ENCODE measurements at regions not wholly inside any gene's neighbourhood (a gene's known extent, or its start where the extent isn't known, plus 50 kb on each side); places are given as distances from the start of the nearest gene placed in this dataset.

GRCh38 chr9:109956717-109957440 lies 176.9 kb downstream of the PALM2AKAP2 start:
- TF ChIP-seq CTCF (IDR thresholded peaks at IDR 0.05) = no peak
- H3K27ac Mint-ChIP-seq = no peak overlapping the region
- intact Hi-C loops (cut with micrococcal nuclease) = no loop called here
- no peaks in the 10 kb centered on the region for H3K9me3 Mint-ChIP-seq
- ChIA-PET POLR2A (no interaction called here), CTCF (interaction anchor here (1.0 to 2.3 kb wide), 3 partner anchors 11 to 104 kb away, joined by 3 to 9 read pairs (median 3); no protein-coding TSS in a partner anchor)
- H3K4me3 Mint-ChIP-seq = no peak overlapping the region
- peaks cover 4% of the 10 kb centered on the region for H3K4me1 Mint-ChIP-seq (ENCODE audit: low read depth)
- H3K36me3 Mint-ChIP-seq (ENCODE audit: low read depth) = no peaks in the 10 kb centered on the region
- H3K27me3 Mint-ChIP-seq = no peaks in the 10 kb centered on the region
- no peak for DNase-seq
- ATAC-seq = no peak

DNA sequence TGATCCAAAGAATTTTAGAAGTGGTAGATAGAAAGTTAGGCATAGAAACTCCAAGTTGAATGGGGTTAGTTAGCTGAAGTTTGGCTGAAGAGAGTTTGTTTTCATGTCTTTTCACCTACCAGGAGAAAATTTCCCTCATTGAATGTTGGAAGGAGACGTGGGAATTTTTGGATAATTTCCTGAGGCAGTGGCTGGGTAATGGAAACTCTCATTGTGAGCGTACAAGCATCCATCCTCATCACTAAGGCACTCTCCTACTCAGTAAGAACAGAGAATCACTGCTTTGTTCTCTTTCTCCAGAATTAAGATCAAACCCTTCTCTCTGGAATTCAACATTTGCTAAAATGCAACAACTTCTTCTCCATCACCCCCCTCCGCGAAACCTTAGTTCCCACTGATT lies 179.7 kb downstream of the PALM2AKAP2 start:
- intact Hi-C loops (cut with micrococcal nuclease) = no loop called here
- Mint-ChIP-seq H3K27me3 (no peaks in the 10 kb centered on the region), H3K36me3 (ENCODE audit: low read depth) (no peaks in the 10 kb centered on the region), H3K4me3 (no peak overlapping the region), H3K4me1 (ENCODE audit: low read depth) (peaks cover 3% of the 10 kb centered on the region), H3K27ac (no peak overlapping the region), H3K9me3 (no peaks in the 10 kb centered on the region)
- no peak for ATAC-seq
- POLR2A ChIA-PET = no interaction called here
- TF ChIP-seq CTCF (IDR thresholded peaks at IDR 0.05) = no peak
- no peak for DNase-seq
- CTCF ChIA-PET = no interaction called here

- Mint-ChIP-seq H3K9me3 (no peaks in the 10 kb centered on the region), H3K27ac (no peak overlapping the region), H3K27me3 (no peaks in the 10 kb centered on the region), H3K36me3 (ENCODE audit: low read depth) (no peaks in the 10 kb centered on the region), H3K4me3 (no peak overlapping the region), H3K4me1 (ENCODE audit: low read depth) (peaks cover 3% of the 10 kb centered on the region)
- CTCF ChIA-PET = no interaction called here
- TF ChIP-seq CTCF (IDR thresholded peaks at IDR 0.05) = no peak
- no peak for ATAC-seq
- DNase-seq = no peak
- POLR2A ChIA-PET = no interaction called here
- intact Hi-C loops (cut with micrococcal nuclease) = no loop called here
Measured at GRCh38 chr9:109961626-109962025, 181.6 kb downstream of the PALM2AKAP2 start.

- H3K4me1 Mint-ChIP-seq (ENCODE audit: low read depth) = peaks cover 3% of the 10 kb centered on the region
- ATAC-seq (no peak), DNase-seq (no peak)
- H3K9me3 Mint-ChIP-seq = no peaks in the 10 kb centered on the region
- CTCF ChIA-PET = no interaction called here
- no peak overlapping the region for H3K4me3 Mint-ChIP-seq
- no peaks in the 10 kb centered on the region for H3K36me3 Mint-ChIP-seq (ENCODE audit: low read depth)
- no peak for TF ChIP-seq CTCF (IDR thresholded peaks at IDR 0.05)
- intact Hi-C loops (cut with micrococcal nuclease) = no loop called here
- H3K27ac Mint-ChIP-seq = no peak overlapping the region
- POLR2A ChIA-PET = no interaction called here
- H3K27me3 Mint-ChIP-seq = no peaks in the 10 kb centered on the region
Measured at GRCh38 chr9:109962215-109962614, 182.2 kb downstream of the PALM2AKAP2 start.

DNA sequence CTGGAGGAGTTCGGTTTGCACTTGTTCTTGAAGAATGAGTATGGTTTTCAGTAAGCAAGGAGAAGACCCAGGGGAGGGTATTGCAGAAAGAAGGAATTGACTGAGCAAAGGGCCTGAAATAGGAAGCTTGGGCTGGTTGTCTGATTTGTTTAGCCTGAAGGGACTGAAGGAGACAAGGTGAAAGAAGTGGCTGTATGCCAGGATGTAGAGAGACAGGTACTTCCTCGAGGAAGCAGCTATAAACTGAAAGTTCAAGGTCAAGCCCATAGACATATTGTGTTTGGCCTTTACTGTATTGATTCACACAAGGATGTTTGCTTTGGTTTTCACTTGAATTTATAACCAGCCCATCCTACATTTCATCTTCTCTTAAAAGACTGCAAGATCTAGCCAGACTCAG lies 183.1 kb downstream of the PALM2AKAP2 start:
- TF ChIP-seq CTCF (IDR thresholded peaks at IDR 0.05) = no peak
- H3K27ac Mint-ChIP-seq = no peak overlapping the region
- H3K4me1 Mint-ChIP-seq (ENCODE audit: low read depth) = peaks cover 10% of the 10 kb centered on the region
- no peak for DNase-seq
- intact Hi-C loops (cut with micrococcal nuclease) = no loop called here
- CTCF ChIA-PET = interaction anchor here (0.9 kb wide), 1 partner anchor 9 kb away, joined by 3 read pairs; no protein-coding TSS in a partner anchor
- no peaks in the 10 kb centered on the region for H3K27me3 Mint-ChIP-seq
- POLR2A ChIA-PET = no interaction called here
- no peak for ATAC-seq
- H3K9me3 Mint-ChIP-seq = peaks cover 3% of the 10 kb centered on the region
- H3K4me3 Mint-ChIP-seq = no peak overlapping the region
- no peaks in the 10 kb centered on the region for H3K36me3 Mint-ChIP-seq (ENCODE audit: low read depth)

All from activated CD8-positive, alpha-beta T cell treated with anti-CD3 and anti-CD28 coated beads for 36 hours (primary cell).